SK-N-SH treated with all-trans-retinoic acid at 6 μM for 48 hours (cell line): ENCODE measurements at regions not wholly inside any gene's neighbourhood (a gene's known extent, or its start where the extent isn't known, plus 50 kb on each side); places are given as distances from the start of the nearest gene placed in this dataset.

Experiments
- ATAC-seq: fragments of 200-7000 bp; cut with Tn5 transposase; 3 replicates; pipeline ENCODE4 v1.9.1; 2020; ENCODE audit warnings: mild to moderate bottlenecking, moderate library complexity
- ARNTL ChIP-seq: fragments of 450-650 bp; formaldehyde crosslinking; IDR thresholded peaks from 2 replicates; pipeline ENCODE4 v1.5.0; 2020; ENCODE audit warnings: low read depth, mild to moderate bottlenecking, moderate library complexity, borderline replicate concordance
- BACH2 ChIP-seq: fragments of 250-450 bp; sonication (Bioruptor Pico); IDR thresholded peaks from 2 replicates; pipeline ENCODE4 v1.9.0; 2021; ENCODE audit warnings: mild to moderate bottlenecking, borderline replicate concordance
- CREB5 ChIP-seq: fragments of 250-450 bp; sonication (Bioruptor Pico); IDR thresholded peaks from 2 replicates; pipeline ENCODE4 v1.5.1; 2020; ENCODE audit warnings: low read depth, mild to moderate bottlenecking, moderate library complexity
- CSDC2 ChIP-seq: fragments of 250-450 bp; sonication (Bioruptor Pico); IDR thresholded peaks from 2 replicates; pipeline ENCODE4 v1.5.0; 2020; ENCODE audit warnings: mild to moderate bottlenecking, moderate library complexity
- GLIS3 ChIP-seq: fragments of 250-450 bp; sonication (Bioruptor Pico); IDR thresholded peaks from 2 replicates; pipeline ENCODE4 v1.5.0; 2020; ENCODE audit warnings: mild to moderate bottlenecking, moderate library complexity
- ISL1 ChIP-seq: fragments of 250-450 bp; sonication (Bioruptor Pico); IDR thresholded peaks from 2 replicates; pipeline ENCODE4 v2.1.2; 2022; ENCODE audit warnings: mild to moderate bottlenecking, moderate library complexity
- PPARA ChIP-seq: fragments of 250-450 bp; sonication (Bioruptor Pico); IDR thresholded peaks from 2 replicates; pipeline ENCODE4 v1.5.0; 2020; ENCODE audit warnings: mild to moderate bottlenecking, borderline replicate concordance
- RARB ChIP-seq: fragments of 250-450 bp; sonication (Bioruptor Pico); IDR thresholded peaks from 2 replicates; pipeline ENCODE4 v1.8.0; 2021; ENCODE audit warnings: mild to moderate bottlenecking, moderate library complexity
- SNAI2 ChIP-seq: fragments of 250-450 bp; sonication (Bioruptor Pico); IDR thresholded peaks from 2 replicates; pipeline ENCODE4 v1.5.0; 2020; ENCODE audit warnings: mild to moderate bottlenecking, moderate library complexity
- TCF4 ChIP-seq: fragments of 250-450 bp; sonication (Bioruptor Pico); IDR thresholded peaks from 2 replicates; pipeline ENCODE4 v1.8.0; 2021; ENCODE audit warnings: mild to moderate bottlenecking, moderate library complexity, borderline replicate concordance
- TOX ChIP-seq: fragments of 250-450 bp; sonication (Bioruptor Pico); IDR thresholded peaks from 2 replicates; pipeline ENCODE4 v1.8.0; 2021; ENCODE audit warnings: mild to moderate bottlenecking, moderate library complexity, borderline replicate concordance
- ZFP30 ChIP-seq: fragments of 450-650 bp; formaldehyde crosslinking; IDR thresholded peaks from 2 replicates; pipeline ENCODE4 v1.5.0; 2022; ENCODE audit warnings: mild to moderate bottlenecking, moderate library complexity
- ZNF565 ChIP-seq: fragments of 450-650 bp; formaldehyde crosslinking; conservative IDR thresholded peaks from 2 replicates; pipeline ENCODE4 v1.5.0; 2020; ENCODE audit warnings: low read depth, mild to moderate bottlenecking, moderate library complexity
- ZNF70 ChIP-seq: fragments of 450-650 bp; formaldehyde crosslinking; IDR thresholded peaks from 2 replicates; pipeline ENCODE4 v1.5.0; 2020; ENCODE audit warnings: mild to moderate bottlenecking, moderate library complexity
- ZNF8 ChIP-seq: fragments of 450-650 bp; formaldehyde crosslinking; IDR thresholded peaks from 2 replicates; pipeline ENCODE4 v1.5.0; 2020; ENCODE audit warnings: mild to moderate bottlenecking, moderate library complexity
- TF ChIP-seq, protein P1 (sequence below): fragments of 250-450 bp; sonication (Bioruptor Pico); IDR thresholded peaks from 2 replicates; pipeline ENCODE4 v1.8.0; 2021; ENCODE audit warnings: low read depth, mild to moderate bottlenecking, moderate library complexity, borderline replicate concordance
- TF ChIP-seq, protein P2 (sequence below): fragments of 250-450 bp; sonication (Bioruptor Pico); IDR thresholded peaks from 2 replicates; pipeline ENCODE4 v1.8.0; 2020; ENCODE audit warnings: mild to moderate bottlenecking, moderate library complexity, borderline replicate concordance
- TF ChIP-seq, protein P3 (sequence below): fragments of 250-450 bp; sonication (Bioruptor Pico); IDR thresholded peaks from 2 replicates; pipeline ENCODE4 v1.5.1; 2021; ENCODE audit warnings: mild to moderate bottlenecking, moderate library complexity
- TF ChIP-seq, protein P4 (sequence below): fragments of 250-450 bp; sonication (Bioruptor Pico); IDR thresholded peaks from 2 replicates; pipeline ENCODE4 v1.5.0; 2020; ENCODE audit warnings: mild to moderate bottlenecking, moderate library complexity

DNA sequence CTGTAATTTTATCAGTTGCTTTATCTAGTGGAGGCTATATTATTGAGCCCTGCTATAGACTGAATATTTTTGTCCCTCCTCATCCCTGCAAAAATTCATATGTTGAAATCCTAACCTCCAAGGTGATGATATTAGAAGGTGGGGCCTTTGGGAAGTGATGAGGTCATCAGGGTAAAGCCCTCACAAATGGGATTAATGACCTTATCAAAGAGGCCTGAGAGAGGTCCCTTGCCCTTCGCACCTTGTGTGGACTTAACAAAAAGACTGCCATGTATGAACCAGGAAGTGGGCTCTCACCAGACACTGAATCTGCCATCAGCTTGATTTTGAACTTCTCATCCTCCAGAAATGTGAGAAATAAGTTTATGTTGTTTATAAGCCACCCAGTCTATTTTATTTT lies 381.4 kb upstream of the ONECUT1 start (continued):
- TF ChIP-seq, protein P1, sequence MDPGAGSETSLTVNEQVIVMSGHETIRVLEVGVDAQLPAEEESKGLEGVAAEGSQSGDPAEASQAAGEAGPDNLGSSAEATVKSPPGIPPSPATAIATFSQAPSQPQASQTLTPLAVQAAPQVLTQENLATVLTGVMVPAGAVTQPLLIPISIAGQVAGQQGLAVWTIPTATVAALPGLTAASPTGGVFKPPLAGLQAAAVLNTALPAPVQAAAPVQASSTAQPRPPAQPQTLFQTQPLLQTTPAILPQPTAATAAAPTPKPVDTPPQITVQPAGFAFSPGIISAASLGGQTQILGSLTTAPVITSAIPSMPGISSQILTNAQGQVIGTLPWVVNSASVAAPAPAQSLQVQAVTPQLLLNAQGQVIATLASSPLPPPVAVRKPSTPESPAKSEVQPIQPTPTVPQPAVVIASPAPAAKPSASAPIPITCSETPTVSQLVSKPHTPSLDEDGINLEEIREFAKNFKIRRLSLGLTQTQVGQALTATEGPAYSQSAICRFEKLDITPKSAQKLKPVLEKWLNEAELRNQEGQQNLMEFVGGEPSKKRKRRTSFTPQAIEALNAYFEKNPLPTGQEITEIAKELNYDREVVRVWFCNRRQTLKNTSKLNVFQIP (CRISPR knock-in tag): no peak

GRCh38 chr15:53166684-53167201 lies 376.6 kb upstream of the ONECUT1 start:
- no peak for TF ChIP-seq TCF4
- TF ChIP-seq GLIS3 (CRISPR knock-in tag): no peak
- TF ChIP-seq ISL1 (CRISPR knock-in tag): no peak
- no peak for TF ChIP-seq ZNF565 (CRISPR knock-in tag)
- TF ChIP-seq ZNF70: no peak
- TF ChIP-seq, protein P2, sequence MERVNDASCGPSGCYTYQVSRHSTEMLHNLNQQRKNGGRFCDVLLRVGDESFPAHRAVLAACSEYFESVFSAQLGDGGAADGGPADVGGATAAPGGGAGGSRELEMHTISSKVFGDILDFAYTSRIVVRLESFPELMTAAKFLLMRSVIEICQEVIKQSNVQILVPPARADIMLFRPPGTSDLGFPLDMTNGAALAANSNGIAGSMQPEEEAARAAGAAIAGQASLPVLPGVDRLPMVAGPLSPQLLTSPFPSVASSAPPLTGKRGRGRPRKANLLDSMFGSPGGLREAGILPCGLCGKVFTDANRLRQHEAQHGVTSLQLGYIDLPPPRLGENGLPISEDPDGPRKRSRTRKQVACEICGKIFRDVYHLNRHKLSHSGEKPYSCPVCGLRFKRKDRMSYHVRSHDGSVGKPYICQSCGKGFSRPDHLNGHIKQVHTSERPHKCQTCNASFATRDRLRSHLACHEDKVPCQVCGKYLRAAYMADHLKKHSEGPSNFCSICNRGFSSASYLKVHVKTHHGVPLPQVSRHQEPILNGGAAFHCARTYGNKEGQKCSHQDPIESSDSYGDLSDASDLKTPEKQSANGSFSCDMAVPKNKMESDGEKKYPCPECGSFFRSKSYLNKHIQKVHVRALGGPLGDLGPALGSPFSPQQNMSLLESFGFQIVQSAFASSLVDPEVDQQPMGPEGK (CRISPR knock-in tag): no peak
- no peak for TF ChIP-seq CSDC2 (CRISPR knock-in tag)
- no peak for TF ChIP-seq SNAI2
- no peak for TF ChIP-seq PPARA
- TF ChIP-seq BACH2 (CRISPR knock-in tag): no peak
- TF ChIP-seq, protein P3, sequence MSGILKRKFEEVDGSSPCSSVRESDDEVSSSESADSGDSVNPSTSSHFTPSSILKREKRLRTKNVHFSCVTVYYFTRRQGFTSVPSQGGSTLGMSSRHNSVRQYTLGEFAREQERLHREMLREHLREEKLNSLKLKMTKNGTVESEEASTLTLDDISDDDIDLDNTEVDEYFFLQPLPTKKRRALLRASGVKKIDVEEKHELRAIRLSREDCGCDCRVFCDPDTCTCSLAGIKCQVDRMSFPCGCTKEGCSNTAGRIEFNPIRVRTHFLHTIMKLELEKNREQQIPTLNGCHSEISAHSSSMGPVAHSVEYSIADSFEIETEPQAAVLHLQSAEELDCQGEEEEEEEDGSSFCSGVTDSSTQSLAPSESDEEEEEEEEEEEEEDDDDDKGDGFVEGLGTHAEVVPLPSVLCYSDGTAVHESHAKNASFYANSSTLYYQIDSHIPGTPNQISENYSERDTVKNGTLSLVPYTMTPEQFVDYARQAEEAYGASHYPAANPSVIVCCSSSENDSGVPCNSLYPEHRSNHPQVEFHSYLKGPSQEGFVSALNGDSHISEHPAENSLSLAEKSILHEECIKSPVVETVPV (CRISPR knock-in tag): no peak
- TF ChIP-seq, protein P4, sequence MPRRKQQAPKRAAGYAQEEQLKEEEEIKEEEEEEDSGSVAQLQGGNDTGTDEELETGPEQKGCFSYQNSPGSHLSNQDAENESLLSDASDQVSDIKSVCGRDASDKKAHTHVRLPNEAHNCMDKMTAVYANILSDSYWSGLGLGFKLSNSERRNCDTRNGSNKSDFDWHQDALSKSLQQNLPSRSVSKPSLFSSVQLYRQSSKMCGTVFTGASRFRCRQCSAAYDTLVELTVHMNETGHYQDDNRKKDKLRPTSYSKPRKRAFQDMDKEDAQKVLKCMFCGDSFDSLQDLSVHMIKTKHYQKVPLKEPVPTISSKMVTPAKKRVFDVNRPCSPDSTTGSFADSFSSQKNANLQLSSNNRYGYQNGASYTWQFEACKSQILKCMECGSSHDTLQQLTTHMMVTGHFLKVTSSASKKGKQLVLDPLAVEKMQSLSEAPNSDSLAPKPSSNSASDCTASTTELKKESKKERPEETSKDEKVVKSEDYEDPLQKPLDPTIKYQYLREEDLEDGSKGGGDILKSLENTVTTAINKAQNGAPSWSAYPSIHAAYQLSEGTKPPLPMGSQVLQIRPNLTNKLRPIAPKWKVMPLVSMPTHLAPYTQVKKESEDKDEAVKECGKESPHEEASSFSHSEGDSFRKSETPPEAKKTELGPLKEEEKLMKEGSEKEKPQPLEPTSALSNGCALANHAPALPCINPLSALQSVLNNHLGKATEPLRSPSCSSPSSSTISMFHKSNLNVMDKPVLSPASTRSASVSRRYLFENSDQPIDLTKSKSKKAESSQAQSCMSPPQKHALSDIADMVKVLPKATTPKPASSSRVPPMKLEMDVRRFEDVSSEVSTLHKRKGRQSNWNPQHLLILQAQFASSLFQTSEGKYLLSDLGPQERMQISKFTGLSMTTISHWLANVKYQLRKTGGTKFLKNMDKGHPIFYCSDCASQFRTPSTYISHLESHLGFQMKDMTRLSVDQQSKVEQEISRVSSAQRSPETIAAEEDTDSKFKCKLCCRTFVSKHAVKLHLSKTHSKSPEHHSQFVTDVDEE (CRISPR knock-in tag): no peak
- TF ChIP-seq TOX: no peak
- no peak for ATAC-seq

GRCh38 chr15:53165988-53166683 lies 376.0 kb upstream of the ONECUT1 start:
- ATAC-seq: no peak
- TF ChIP-seq, protein P2 (CRISPR knock-in tag): no peak
- TF ChIP-seq, protein P1 (CRISPR knock-in tag): no peak
- TF ChIP-seq RARB (no peak), SNAI2 (no peak), ZNF565 (CRISPR knock-in tag) (no peak), TOX (no peak), ZFP30 (CRISPR knock-in tag) (no peak), CSDC2 (CRISPR knock-in tag) (no peak), ZNF8 (CRISPR knock-in tag) (no peak), CREB5 (CRISPR knock-in tag) (no peak), PPARA (no peak), BACH2 (CRISPR knock-in tag) (no peak), ZNF70 (no peak), ARNTL (CRISPR knock-in tag) (no peak)
- TF ChIP-seq, protein P3 (CRISPR knock-in tag): no peak
